ENCODE measurements at regions not wholly inside any gene's neighbourhood (a gene's known extent, or its start where the extent isn't known, plus 50 kb on each side); places are given as distances from the start of the nearest gene placed in this dataset.

GRCh38 chr2:238731961-238732360 lies 115.9 kb upstream of the TWIST2 start:
- TF ChIP-seq ZFX (IDR thresholded peaks at IDR 0.05; ENCODE audit: borderline replicate concordance): no peak
- TF ChIP-seq, protein P1, sequence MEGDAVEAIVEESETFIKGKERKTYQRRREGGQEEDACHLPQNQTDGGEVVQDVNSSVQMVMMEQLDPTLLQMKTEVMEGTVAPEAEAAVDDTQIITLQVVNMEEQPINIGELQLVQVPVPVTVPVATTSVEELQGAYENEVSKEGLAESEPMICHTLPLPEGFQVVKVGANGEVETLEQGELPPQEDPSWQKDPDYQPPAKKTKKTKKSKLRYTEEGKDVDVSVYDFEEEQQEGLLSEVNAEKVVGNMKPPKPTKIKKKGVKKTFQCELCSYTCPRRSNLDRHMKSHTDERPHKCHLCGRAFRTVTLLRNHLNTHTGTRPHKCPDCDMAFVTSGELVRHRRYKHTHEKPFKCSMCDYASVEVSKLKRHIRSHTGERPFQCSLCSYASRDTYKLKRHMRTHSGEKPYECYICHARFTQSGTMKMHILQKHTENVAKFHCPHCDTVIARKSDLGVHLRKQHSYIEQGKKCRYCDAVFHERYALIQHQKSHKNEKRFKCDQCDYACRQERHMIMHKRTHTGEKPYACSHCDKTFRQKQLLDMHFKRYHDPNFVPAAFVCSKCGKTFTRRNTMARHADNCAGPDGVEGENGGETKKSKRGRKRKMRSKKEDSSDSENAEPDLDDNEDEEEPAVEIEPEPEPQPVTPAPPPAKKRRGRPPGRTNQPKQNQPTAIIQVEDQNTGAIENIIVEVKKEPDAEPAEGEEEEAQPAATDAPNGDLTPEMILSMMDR (IDR thresholded peaks at IDR 0.05): no peak
- no peak overlapping the region for H3K27ac ChIP-seq

DNA sequence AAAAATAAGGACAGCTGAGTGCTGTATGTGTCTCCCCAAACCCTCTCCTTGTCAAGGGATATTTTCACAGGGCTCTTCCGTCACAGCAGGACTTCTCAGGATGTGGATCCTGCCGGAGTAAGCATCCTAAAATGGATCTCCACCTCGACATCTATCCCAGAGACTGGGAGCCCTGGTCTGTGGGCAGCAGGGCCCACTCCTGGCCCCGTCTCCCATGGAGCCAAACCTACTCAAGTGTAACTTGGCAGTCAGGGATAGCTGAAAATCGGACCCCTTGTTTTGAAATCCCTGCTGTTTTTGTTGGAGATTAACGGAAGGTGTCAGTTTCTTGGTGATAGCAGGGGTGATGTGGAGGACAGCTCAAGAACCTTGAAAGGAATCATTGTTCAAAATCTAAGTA lies 109.0 kb upstream of the TWIST2 start:
- TF ChIP-seq, protein P1 (IDR thresholded peaks at IDR 0.05): no peak
- TF ChIP-seq ZFX (IDR thresholded peaks at IDR 0.05; ENCODE audit: borderline replicate concordance): no peak
- no peak overlapping the region for H3K27ac ChIP-seq

DNA sequence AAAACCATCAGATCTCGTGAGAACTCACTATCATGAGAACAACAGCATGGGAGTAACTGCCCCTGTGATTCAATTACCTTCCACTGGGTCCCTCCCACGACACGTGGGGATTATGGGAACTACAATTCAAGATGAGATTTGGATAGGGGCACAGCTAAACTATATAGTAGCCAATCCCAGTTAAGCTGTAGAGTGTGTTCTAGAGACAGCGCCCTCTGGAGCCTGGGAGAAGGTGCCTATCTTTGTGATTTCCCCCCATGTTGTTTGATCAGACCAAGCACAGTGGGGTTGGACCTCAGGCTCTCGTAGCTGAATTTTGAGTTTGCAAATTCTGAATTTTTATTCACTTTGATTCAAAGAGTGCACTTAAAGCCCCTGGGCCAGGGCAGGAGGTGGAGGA lies 108.2 kb upstream of the TWIST2 start:
- H3K27ac ChIP-seq: no peak overlapping the region
- TF ChIP-seq, protein P1 (IDR thresholded peaks at IDR 0.05): peak; percentile 22
- no peak for TF ChIP-seq ZFX (IDR thresholded peaks at IDR 0.05; ENCODE audit: borderline replicate concordance)

GRCh38 chr2:238741277-238741676 lies 106.6 kb upstream of the TWIST2 start:
- H3K27ac ChIP-seq: no peak overlapping the region
- no peak for TF ChIP-seq ZFX (IDR thresholded peaks at IDR 0.05; ENCODE audit: borderline replicate concordance)
- TF ChIP-seq, protein P1 (IDR thresholded peaks at IDR 0.05): no peak

DNA sequence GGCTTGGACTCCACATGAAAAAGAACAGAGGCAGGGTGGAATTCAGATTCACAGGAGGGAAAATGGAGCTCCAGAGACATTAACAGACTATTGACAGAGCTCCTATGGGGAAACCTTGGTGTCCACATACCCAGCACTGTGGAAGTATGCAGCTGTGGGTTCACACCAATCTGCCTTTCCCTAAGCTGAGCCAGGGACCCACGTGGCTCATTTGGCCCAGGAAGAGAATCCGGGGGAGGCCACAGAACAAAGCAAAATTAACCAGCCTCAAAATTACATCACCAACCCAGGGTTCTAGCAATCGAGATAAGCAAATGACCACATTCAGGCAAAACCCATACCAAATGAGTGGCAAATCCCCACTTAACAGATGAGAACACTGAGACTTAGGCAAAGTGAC lies 105.8 kb upstream of the TWIST2 start:
- no peak overlapping the region for H3K27ac ChIP-seq
- TF ChIP-seq, protein P1 (IDR thresholded peaks at IDR 0.05): no peak
- no peak for TF ChIP-seq ZFX (IDR thresholded peaks at IDR 0.05; ENCODE audit: borderline replicate concordance)

- no peak overlapping the region for H3K27ac ChIP-seq
- no peak for TF ChIP-seq ZFX (IDR thresholded peaks at IDR 0.05; ENCODE audit: borderline replicate concordance)
- TF ChIP-seq, protein P1 (IDR thresholded peaks at IDR 0.05): no peak
Observed at GRCh38 chr2:238742664-238743063, 105.2 kb upstream of the TWIST2 start.

GRCh38 chr2:238743243-238744065 lies 104.4 kb upstream of the TWIST2 start:
- TF ChIP-seq ZFX (IDR thresholded peaks at IDR 0.05; ENCODE audit: borderline replicate concordance): no peak
- TF ChIP-seq, protein P1 (IDR thresholded peaks at IDR 0.05): no peak
- H3K27ac ChIP-seq: no peak overlapping the region
